Neutrophil (primary cell): ENCODE measurements at regions not wholly inside any gene's neighbourhood (a gene's known extent, or its start where the extent isn't known, plus 50 kb on each side); places are given as distances from the start of the nearest gene placed in this dataset.
"Not testable (repeated sequence)": the region's sequence is repeated elsewhere in the genome, so short reads cannot be mapped to it uniquely, and the experiment has no call there.

Source experiments
- H3K27ac ChIP-seq: fragments of 200-600 bp; sonication (generic); 2 replicates; pipeline ENCODE4 v1.5.1; 2016; ENCODE audit warnings: mild to moderate bottlenecking, moderate library complexity
- H3K27me3 ChIP-seq: fragments of 200-600 bp; sonication (generic); 2 replicates; pipeline ENCODE4 v1.6.0; 2016; ENCODE audit warnings: mild to moderate bottlenecking
- H3K36me3 ChIP-seq: fragments of 200-600 bp; sonication (generic); 2 replicates; pipeline ENCODE4 v1.5.1; 2017
- H3K4me1 ChIP-seq, 2 experiments: fragments of 200-600 bp in 1 of 2; sonication (generic) in 1 of 2; 1 replicate in 1 of 2; 2 replicates in 1 of 2; pipeline versions ENCODE4 v1.5.1 to v1.6.1; 2013 to 2016; ENCODE audit warnings: low read depth in 1 of 2, low read length in 1 of 2, mild to moderate bottlenecking in 1 of 2, moderate library complexity in 1 of 2; ENCODE audit not compliant: control insufficient read depth in 1 of 2, insufficient read depth in 1 of 2
- H3K4me3 ChIP-seq, 2 experiments: fragments of 200-600 bp in 1 of 2; sonication (generic) in 1 of 2; 1 replicate in 1 of 2; 2 replicates in 1 of 2; pipeline ENCODE4 v1.5.1; 2013 to 2016; ENCODE audit warnings: low read depth in 1 of 2, low read length in 1 of 2, mild to moderate bottlenecking in 1 of 2, moderate library complexity in 1 of 2
- H3K9me3 ChIP-seq: fragments of 200-600 bp; sonication (generic); 2 replicates; pipeline ENCODE4 v1.5.1; 2016
- TF ChIP-seq, protein P1 (sequence below): fragments of 200-600 bp; sonication (generic); IDR thresholded peaks from 2 replicates; pipeline ENCODE4 v1.5.1; 2016; ENCODE audit warnings: antibody characterized with exemption

DNA sequence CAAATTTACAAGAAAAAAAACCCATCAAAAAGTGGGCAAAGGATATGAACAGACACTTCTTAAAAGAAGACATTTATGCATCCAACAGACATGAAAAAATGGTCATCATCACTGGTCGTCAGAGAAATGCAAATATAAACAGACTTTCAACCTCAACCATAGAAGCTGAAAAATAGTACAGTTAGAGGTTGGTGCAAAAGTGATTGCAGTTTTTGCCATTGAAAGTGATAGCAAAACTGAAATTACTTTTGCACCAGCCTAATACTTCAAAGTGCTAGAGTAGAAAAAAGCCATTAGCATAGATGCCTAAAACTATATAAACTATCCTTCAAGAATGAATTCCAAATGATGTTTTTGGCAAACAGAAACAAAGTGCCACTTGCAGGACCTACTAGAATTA is 365.8 kb upstream of the DPYD start:
- Histone ChIP-seq H3K4me3 (no peak overlapping the region), H3K27ac (no peak overlapping the region), H3K27me3 (no peaks in the 10 kb centered on the region), H3K9me3 (no peaks in the 10 kb centered on the region), H3K4me1 (no peaks in the 10 kb centered on the region), H3K36me3 (no peaks in the 10 kb centered on the region)
- TF ChIP-seq, protein P1, sequence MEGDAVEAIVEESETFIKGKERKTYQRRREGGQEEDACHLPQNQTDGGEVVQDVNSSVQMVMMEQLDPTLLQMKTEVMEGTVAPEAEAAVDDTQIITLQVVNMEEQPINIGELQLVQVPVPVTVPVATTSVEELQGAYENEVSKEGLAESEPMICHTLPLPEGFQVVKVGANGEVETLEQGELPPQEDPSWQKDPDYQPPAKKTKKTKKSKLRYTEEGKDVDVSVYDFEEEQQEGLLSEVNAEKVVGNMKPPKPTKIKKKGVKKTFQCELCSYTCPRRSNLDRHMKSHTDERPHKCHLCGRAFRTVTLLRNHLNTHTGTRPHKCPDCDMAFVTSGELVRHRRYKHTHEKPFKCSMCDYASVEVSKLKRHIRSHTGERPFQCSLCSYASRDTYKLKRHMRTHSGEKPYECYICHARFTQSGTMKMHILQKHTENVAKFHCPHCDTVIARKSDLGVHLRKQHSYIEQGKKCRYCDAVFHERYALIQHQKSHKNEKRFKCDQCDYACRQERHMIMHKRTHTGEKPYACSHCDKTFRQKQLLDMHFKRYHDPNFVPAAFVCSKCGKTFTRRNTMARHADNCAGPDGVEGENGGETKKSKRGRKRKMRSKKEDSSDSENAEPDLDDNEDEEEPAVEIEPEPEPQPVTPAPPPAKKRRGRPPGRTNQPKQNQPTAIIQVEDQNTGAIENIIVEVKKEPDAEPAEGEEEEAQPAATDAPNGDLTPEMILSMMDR = no peak

DNA sequence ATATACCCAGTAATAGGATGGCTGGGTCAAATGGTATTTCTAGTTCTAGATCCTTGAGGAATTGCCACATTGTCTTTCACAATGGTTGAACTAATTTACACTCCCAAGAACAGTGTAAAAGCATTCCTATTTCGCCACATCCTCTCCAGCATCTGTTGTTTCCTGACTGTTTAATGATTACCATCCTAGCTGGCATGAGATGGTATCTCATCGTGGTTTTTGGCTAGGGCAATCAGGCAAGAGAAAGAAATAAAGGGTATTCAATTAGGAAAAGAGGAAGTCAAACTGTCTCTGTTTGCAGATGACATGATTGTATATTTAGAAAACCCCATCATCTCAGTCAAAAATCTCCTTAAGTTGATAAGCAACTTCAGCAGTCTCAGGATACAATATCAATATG is 364.5 kb upstream of the DPYD start:
- H3K4me3 ChIP-seq, H3K9me3 ChIP-seq: not testable (repeated sequence)

GRCh38 chr1:98280049-98280448 is 359.2 kb upstream of the DPYD start:
- H3K9me3 ChIP-seq = no peaks in the 10 kb centered on the region
- no peaks in the 10 kb centered on the region for H3K4me1 ChIP-seq
- no peak overlapping the region for H3K27ac ChIP-seq
- TF ChIP-seq, protein P1 = no peak
- H3K4me3 ChIP-seq = no peak overlapping the region
- H3K27me3 ChIP-seq = no peaks in the 10 kb centered on the region
- H3K36me3 ChIP-seq = no peaks in the 10 kb centered on the region

More for the DNA sequence above, 364.5 kb upstream of the DPYD start:
- H3K27ac ChIP-seq, H3K4me1 ChIP-seq, H3K27me3 ChIP-seq, H3K36me3 ChIP-seq: not testable (repeated sequence)

GRCh38 chr1:98278055-98278454 is 357.2 kb upstream of the DPYD start:
- no peaks in the 10 kb centered on the region for H3K36me3 ChIP-seq
- TF ChIP-seq, protein P1 = no peak
- H3K4me3 ChIP-seq = no peak overlapping the region
- H3K4me1 ChIP-seq = no peaks in the 10 kb centered on the region
- H3K9me3 ChIP-seq = no peaks in the 10 kb centered on the region
- H3K27ac ChIP-seq = no peak overlapping the region
- no peaks in the 10 kb centered on the region for H3K27me3 ChIP-seq

DNA sequence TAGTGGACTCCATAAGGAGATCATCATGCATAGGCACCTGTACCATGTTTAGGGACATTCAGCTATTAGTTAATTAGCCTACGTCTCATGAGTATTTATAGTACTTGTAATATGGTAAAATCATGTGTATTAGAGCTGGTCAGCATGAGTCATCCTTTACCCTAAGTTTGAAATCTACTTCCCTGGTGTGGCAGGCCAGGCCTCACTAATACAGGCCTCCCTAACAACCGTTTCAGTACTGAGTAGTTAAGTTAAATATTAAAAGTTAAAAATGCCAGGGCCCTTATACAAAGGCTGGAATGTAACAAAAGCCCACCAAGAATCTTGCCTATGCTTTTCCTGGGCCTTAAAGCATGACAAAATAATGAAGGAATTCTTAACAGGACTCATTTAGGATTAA is 356.3 kb upstream of the DPYD start:
- no peak overlapping the region for H3K4me3 ChIP-seq
- H3K9me3 ChIP-seq = no peaks in the 10 kb centered on the region
- H3K36me3 ChIP-seq = no peaks in the 10 kb centered on the region
- TF ChIP-seq, protein P1 = no peak
- no peak overlapping the region for H3K27ac ChIP-seq
- no peaks in the 10 kb centered on the region for H3K27me3 ChIP-seq
- no peaks in the 10 kb centered on the region for H3K4me1 ChIP-seq

DNA sequence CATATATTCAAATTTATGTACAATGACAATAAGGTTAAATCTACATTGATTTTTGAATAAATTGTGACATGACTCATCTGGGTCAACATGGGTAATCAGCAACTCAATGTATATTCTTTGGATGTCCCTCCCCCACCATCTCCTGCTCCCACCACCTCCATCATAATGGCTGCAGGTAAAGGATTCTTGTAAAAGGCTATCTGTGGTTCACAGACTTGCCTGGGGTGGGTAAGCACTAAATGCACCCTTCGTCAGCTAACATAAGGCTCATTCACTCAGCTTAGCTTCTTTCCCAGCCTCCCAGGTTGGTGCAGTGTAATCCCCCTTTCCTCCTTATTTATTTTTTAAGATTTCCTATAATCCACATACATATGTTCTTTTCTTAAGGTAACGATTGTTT is 355.7 kb upstream of the DPYD start:
- Histone ChIP-seq H3K36me3 (no peaks in the 10 kb centered on the region), H3K27me3 (no peaks in the 10 kb centered on the region), H3K27ac (no peak overlapping the region), H3K4me1 (no peaks in the 10 kb centered on the region), H3K4me3 (no peak overlapping the region), H3K9me3 (no peaks in the 10 kb centered on the region)
- TF ChIP-seq, protein P1 = no peak
